GM10266 (cell line): ENCODE measurements at regions not wholly inside any gene's neighbourhood (a gene's known extent, or its start where the extent isn't known, plus 50 kb on each side); places are given as distances from the start of the nearest gene placed in this dataset.

Source experiments
- DNase-seq: peaks from one replicate; pipeline ENCODE4 v3.0.0; 2012; ENCODE audit errors: extremely low spot score
- TF ChIP-seq, protein P1 (sequence below): IDR thresholded peaks from 2 replicates; pipeline ENCODE4 v1.5.1; 2012; ENCODE audit warnings: mild to moderate bottlenecking, low read depth; ENCODE audit not compliant: control insufficient read depth, insufficient read depth; ENCODE audit errors: missing control alignments

DNA sequence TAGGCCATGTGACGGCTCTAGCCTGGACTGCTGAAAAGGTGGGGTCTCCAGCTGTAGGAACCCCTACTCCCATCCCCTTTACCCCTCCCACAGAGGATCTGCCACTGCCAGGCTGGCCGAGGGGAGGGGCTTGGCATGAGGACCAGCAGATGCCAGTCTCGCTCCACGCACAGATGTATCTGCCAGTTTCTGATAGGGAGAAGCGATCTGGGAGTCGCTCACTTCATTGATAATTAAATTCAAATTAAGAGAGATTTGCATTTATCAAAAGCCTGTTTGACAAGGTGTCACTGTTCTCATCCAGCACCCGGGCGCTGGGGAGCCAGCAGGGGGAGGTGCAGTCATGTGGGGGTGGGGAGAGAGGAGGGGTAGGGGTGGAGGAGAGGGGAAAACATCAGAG is 217.6 kb upstream of the MYL2 start:
- TF ChIP-seq, protein P1, sequence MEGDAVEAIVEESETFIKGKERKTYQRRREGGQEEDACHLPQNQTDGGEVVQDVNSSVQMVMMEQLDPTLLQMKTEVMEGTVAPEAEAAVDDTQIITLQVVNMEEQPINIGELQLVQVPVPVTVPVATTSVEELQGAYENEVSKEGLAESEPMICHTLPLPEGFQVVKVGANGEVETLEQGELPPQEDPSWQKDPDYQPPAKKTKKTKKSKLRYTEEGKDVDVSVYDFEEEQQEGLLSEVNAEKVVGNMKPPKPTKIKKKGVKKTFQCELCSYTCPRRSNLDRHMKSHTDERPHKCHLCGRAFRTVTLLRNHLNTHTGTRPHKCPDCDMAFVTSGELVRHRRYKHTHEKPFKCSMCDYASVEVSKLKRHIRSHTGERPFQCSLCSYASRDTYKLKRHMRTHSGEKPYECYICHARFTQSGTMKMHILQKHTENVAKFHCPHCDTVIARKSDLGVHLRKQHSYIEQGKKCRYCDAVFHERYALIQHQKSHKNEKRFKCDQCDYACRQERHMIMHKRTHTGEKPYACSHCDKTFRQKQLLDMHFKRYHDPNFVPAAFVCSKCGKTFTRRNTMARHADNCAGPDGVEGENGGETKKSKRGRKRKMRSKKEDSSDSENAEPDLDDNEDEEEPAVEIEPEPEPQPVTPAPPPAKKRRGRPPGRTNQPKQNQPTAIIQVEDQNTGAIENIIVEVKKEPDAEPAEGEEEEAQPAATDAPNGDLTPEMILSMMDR, result no peak
- DNase-seq, result no peak

DNA sequence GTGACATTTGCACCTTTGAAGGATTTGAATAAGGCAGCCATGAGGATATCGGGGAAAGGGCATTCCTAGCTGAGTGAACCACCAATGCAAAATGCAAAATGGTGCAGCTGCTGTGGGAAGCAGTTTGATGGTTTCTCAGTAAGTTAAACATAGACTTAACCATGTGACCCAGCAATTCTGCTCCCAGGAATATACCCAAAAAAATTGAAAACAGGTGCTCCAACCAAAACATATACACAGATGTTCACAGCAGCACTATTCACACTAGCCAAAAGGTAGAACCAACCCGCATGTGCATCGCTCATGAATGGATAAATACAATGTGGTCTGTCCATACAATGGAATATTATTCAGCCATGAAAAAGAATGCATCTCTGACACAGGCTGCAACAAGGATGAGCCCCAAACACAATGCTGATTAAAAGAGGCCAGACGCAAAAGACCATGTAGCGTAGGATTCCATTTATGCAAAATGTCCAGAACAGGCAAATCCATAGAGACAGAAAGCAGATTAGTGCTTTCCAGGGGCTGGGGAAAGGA is 215.0 kb upstream of the MYL2 start:
- TF ChIP-seq, protein P1, result no peak
- no peak for DNase-seq

DNA sequence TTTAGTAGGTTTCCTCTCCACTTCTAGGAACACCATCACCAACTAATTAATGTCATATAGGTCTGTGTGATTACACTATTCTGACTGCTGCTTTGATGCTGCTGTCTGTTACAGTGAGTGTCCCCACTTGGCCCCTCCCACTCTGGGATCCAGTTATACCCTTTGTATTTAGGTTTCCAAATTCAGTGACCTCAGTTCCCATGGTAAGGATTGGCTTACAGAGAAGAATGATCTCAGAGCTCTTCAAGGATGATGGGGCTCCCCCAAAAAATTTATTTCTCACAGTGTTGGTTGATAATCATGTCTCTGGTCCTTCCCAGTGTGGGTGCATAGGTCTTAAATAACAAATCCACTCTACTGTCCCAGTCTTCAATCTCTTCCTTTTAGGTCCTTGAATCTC is 210.0 kb upstream of the MYL2 start:
- DNase-seq, result no peak
- TF ChIP-seq, protein P1, result no peak

DNA sequence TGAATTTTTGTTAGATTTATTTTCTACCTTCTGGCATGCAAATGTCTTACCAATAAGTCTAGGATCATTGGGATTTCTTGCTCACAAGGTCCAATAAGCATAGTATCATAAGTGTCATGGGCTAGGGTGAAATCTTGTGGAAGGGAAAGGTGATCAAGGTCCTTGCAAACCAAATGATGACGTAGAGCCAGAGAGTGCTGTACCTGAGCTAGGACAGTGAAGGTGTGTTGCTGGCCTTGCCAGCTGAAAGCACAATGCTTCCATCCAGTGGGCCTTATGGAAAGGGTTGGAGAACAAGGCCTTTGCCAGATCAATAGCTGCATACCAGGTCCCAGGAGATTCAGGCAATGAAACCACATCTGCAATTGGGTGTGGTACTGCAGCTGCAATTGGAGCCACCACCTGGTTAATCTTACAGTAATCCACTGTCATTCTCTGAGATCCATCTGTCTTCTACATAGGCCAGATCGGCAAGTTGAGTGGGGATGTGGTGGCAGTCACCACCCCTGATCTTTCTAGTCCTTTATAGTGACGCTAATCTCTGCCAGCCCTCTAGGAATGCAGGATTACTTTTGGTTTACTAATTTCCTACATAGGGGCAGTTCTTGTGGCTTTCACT is 208.9 kb upstream of the MYL2 start:
- TF ChIP-seq, protein P1, result no peak
- DNase-seq, result no peak

DNA sequence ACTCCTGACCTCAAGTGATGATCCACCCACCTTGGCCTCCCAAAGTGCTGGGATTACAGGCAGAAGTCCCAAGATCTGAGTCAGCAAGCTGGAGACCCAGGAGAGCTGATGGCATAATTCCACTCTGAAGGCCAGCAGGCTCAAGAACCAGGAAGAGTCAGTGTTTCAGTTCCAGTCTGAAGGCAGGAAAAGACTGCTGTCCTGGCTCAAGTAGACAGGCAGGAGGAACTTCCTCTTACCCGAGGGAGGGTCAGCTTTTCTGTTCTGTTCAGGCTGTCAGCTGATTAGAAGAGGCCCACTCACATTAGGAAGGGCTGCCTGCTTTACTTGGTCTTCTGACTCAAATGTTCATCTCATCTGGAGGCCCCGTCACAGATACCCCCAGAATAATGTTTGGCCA is 206.0 kb upstream of the MYL2 start:
- TF ChIP-seq, protein P1, result no peak
- DNase-seq, result no peak

DNA sequence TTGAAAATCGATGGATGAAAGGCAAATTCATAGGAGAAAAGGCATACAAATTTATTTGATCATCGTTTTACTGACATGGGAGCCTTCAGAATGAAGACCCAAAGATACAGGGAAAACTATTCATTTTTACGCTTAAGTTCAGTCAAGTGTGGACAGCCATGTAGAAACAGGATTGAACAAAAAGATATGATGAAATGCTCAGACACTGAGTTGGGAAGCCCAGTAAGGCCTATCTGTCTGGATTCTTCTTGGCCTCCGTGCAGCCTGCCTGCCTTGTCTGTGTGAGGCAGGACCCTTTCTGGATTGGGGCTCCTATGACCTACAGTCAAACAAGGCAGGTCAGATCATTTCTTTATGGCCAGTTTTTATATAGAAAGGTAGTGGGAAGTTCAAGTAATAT is 203.8 kb upstream of the MYL2 start:
- TF ChIP-seq, protein P1, result no peak
- DNase-seq, result no peak

- no peak for DNase-seq
- TF ChIP-seq, protein P1, result no peak
These were observed 203.0 kb upstream of the MYL2 start for GRCh38 chr12:111123390-111123789.
